SJCRH30 (cell line): ENCODE measurements at regions not wholly inside any gene's neighbourhood (a gene's known extent, or its start where the extent isn't known, plus 50 kb on each side); places are given as distances from the start of the nearest gene placed in this dataset.

Source experiments
- DNase-seq, 2 experiments: peaks; one replicate each; pipeline ENCODE4 v3.0.0-alpha.2; 2015 to 2020
- H3K27ac ChIP-seq: fragments of 250-450 bp; sonication (Bioruptor Pico); 2 replicates; pipeline ENCODE4 v1.5.1; 2020; ENCODE audit warnings: mild to moderate bottlenecking, moderate library complexity
- H3K27me3 ChIP-seq: fragments of 250-450 bp; sonication (Bioruptor Pico); 2 replicates; pipeline ENCODE4 v1.5.1; 2020; ENCODE audit warnings: mild to moderate bottlenecking, moderate library complexity
- H3K36me3 ChIP-seq: fragments of 250-450 bp; sonication (Bioruptor Pico); 2 replicates; pipeline ENCODE4 v1.5.1; 2020; ENCODE audit warnings: mild to moderate bottlenecking, moderate library complexity
- H3K4me1 ChIP-seq: fragments of 250-450 bp; sonication (Bioruptor Pico); 2 replicates; pipeline ENCODE4 v1.5.1; 2020; ENCODE audit warnings: mild to moderate bottlenecking, moderate library complexity
- H3K4me3 ChIP-seq: fragments of 250-450 bp; sonication (Bioruptor Pico); 2 replicates; pipeline ENCODE4 v1.5.1; 2020; ENCODE audit warnings: mild to moderate bottlenecking, moderate library complexity
- H3K9me3 ChIP-seq: fragments of 250-450 bp; sonication (Bioruptor Pico); replicated peaks from 2 replicates; pipeline ENCODE4 v1.5.1; 2020; ENCODE audit warnings: mild to moderate bottlenecking, moderate library complexity

- Histone ChIP-seq H3K4me3 (no peak overlapping the region), H3K4me1 (no peaks in the 10 kb centered on the region), H3K9me3 (no peaks in the 10 kb centered on the region), H3K27me3 (no peaks in the 10 kb centered on the region), H3K27ac (no peak overlapping the region), H3K36me3 (no peaks in the 10 kb centered on the region)
- no peak for DNase-seq
Measured at GRCh38 chr14:25436288-25436875, 386.4 kb upstream of the STXBP6 start.

- H3K4me1 ChIP-seq: no peaks in the 10 kb centered on the region
- DNase-seq: peak; percentile 27 to 59
- H3K36me3 ChIP-seq: no peaks in the 10 kb centered on the region
- no peak overlapping the region for H3K27ac ChIP-seq
- no peaks in the 10 kb centered on the region for H3K9me3 ChIP-seq
- H3K4me3 ChIP-seq: no peak overlapping the region
- 0 out of 2 replicates have a peak, but pooled peaks cover 2% of the 10 kb centered on the region for H3K27me3 ChIP-seq
Measured at GRCh38 chr14:25431211-25432076, 381.5 kb upstream of the STXBP6 start.

- Histone ChIP-seq H3K9me3 (no peaks in the 10 kb centered on the region), H3K27me3 (0 out of 2 replicates have a peak, but pooled peaks cover 2% of the 10 kb centered on the region)
Measured at GRCh38 chr14:25430808-25431207, 380.9 kb upstream of the STXBP6 start.

GRCh38 chr14:25412998-25413397, 363.1 kb upstream of the STXBP6 start:
- Histone ChIP-seq H3K4me1 (no peaks in the 10 kb centered on the region), H3K9me3 (no peaks in the 10 kb centered on the region), H3K27ac (no peak overlapping the region), H3K4me3 (no peak overlapping the region), H3K36me3 (no peaks in the 10 kb centered on the region), H3K27me3 (no peaks in the 10 kb centered on the region)
- no peak for DNase-seq

More at GRCh38 chr14:25430808-25431207, 380.9 kb upstream of the STXBP6 start:
- Histone ChIP-seq H3K36me3 (no peaks in the 10 kb centered on the region), H3K4me3 (no peak overlapping the region), H3K4me1 (no peaks in the 10 kb centered on the region), H3K27ac (no peak overlapping the region)
- DNase-seq: no peak

GRCh38 chr14:25411781-25412757, 362.1 kb upstream of the STXBP6 start:
- Histone ChIP-seq H3K4me1 (no peaks in the 10 kb centered on the region), H3K4me3 (no peak overlapping the region), H3K27ac (no peak overlapping the region), H3K9me3 (no peaks in the 10 kb centered on the region), H3K36me3 (no peaks in the 10 kb centered on the region), H3K27me3 (no peaks in the 10 kb centered on the region; the same call in 1 of the 2 replicates)
- peak in 1 of 2 experiments; percentile 11 for DNase-seq

- Histone ChIP-seq H3K27ac (no peak overlapping the region), H3K36me3 (no peaks in the 10 kb centered on the region)
- peak; percentile 32 to 74 for DNase-seq
Measured at GRCh38 chr14:25406818-25407217, 356.9 kb upstream of the STXBP6 start.

GRCh38 chr14:25400607-25401206, 350.8 kb upstream of the STXBP6 start:
- peak; percentile 19 to 63 for DNase-seq
- no peaks in the 10 kb centered on the region for H3K36me3 ChIP-seq
- no peaks in the 10 kb centered on the region for H3K4me1 ChIP-seq
- 0 out of 2 replicates have a peak, but pooled peaks cover 2% of the 10 kb centered on the region for H3K27me3 ChIP-seq
- H3K9me3 ChIP-seq: no peaks in the 10 kb centered on the region
- no peak overlapping the region for H3K27ac ChIP-seq
- H3K4me3 ChIP-seq: no peak overlapping the region

More at GRCh38 chr14:25406818-25407217, 356.9 kb upstream of the STXBP6 start:
- H3K27me3 ChIP-seq: no peaks in the 10 kb centered on the region; the same call in 1 of the 2 replicates
- H3K9me3 ChIP-seq: no peaks in the 10 kb centered on the region
- H3K4me3 ChIP-seq: no peak overlapping the region
- no peaks in the 10 kb centered on the region for H3K4me1 ChIP-seq

GRCh38 chr14:25396128-25396527, 346.2 kb upstream of the STXBP6 start:
- Histone ChIP-seq H3K36me3 (no peaks in the 10 kb centered on the region), H3K4me3 (no peak overlapping the region), H3K9me3 (no peaks in the 10 kb centered on the region), H3K4me1 (no peaks in the 10 kb centered on the region), H3K27ac (no peak overlapping the region), H3K27me3 (0 out of 2 replicates have a peak, but pooled peaks cover under 1% of the 10 kb centered on the region)
- no peak for DNase-seq

GRCh38 chr14:25394791-25395391, 344.9 kb upstream of the STXBP6 start:
- H3K27ac ChIP-seq: no peak overlapping the region
- DNase-seq: no peak
- H3K9me3 ChIP-seq: no peaks in the 10 kb centered on the region
- H3K4me1 ChIP-seq: no peaks in the 10 kb centered on the region
- H3K36me3 ChIP-seq: no peaks in the 10 kb centered on the region
- H3K27me3 ChIP-seq: no peaks in the 10 kb centered on the region
- H3K4me3 ChIP-seq: no peak overlapping the region

- Histone ChIP-seq H3K9me3 (no peaks in the 10 kb centered on the region), H3K36me3 (no peaks in the 10 kb centered on the region), H3K27me3 (no peaks in the 10 kb centered on the region), H3K27ac (no peak overlapping the region), H3K4me1 (no peaks in the 10 kb centered on the region), H3K4me3 (no peak overlapping the region)
- DNase-seq: no peak
Measured at GRCh38 chr14:25394356-25394755, 344.4 kb upstream of the STXBP6 start.

GRCh38 chr14:25389948-25390347, 340.0 kb upstream of the STXBP6 start:
- Histone ChIP-seq H3K36me3 (no peaks in the 10 kb centered on the region), H3K27ac (no peak overlapping the region), H3K9me3 (no peaks in the 10 kb centered on the region), H3K27me3 (no peaks in the 10 kb centered on the region), H3K4me3 (no peak overlapping the region), H3K4me1 (no peaks in the 10 kb centered on the region)
- DNase-seq: no peak

- H3K27ac ChIP-seq: no peak overlapping the region
- H3K4me1 ChIP-seq: no peaks in the 10 kb centered on the region
- H3K36me3 ChIP-seq: no peaks in the 10 kb centered on the region
- H3K9me3 ChIP-seq: no peaks in the 10 kb centered on the region
- H3K27me3 ChIP-seq: no peaks in the 10 kb centered on the region; the same call in 1 of the 2 replicates
- H3K4me3 ChIP-seq: no peak overlapping the region
- DNase-seq: peak in 1 of 2 experiments; percentile 16
Measured at GRCh38 chr14:25381498-25381897, 331.6 kb upstream of the STXBP6 start.

GRCh38 chr14:25375639-25376038, 325.7 kb upstream of the STXBP6 start:
- Histone ChIP-seq H3K9me3 (no peaks in the 10 kb centered on the region), H3K27ac (no peak overlapping the region), H3K4me1 (no peaks in the 10 kb centered on the region), H3K27me3 (no peaks in the 10 kb centered on the region), H3K4me3 (no peak overlapping the region), H3K36me3 (no peaks in the 10 kb centered on the region)
- DNase-seq: no peak

GRCh38 chr14:25371068-25371467, 321.1 kb upstream of the STXBP6 start:
- H3K4me1 ChIP-seq: no peaks in the 10 kb centered on the region
- no peak for DNase-seq
- H3K9me3 ChIP-seq: no peaks in the 10 kb centered on the region
- H3K27me3 ChIP-seq: no peaks in the 10 kb centered on the region
- H3K27ac ChIP-seq: no peak overlapping the region
- no peak overlapping the region for H3K4me3 ChIP-seq
- H3K36me3 ChIP-seq: no peaks in the 10 kb centered on the region
